DMS114 treated with DMSO at 0.1 percent for 48 hours (cell line): ENCODE measurements at regions not wholly inside any gene's neighbourhood (a gene's known extent, or its start where the extent isn't known, plus 50 kb on each side); places are given as distances from the start of the nearest gene placed in this dataset.
"Not testable (repeated sequence)": the region's sequence is repeated elsewhere in the genome, so short reads cannot be mapped to it uniquely, and the experiment has no call there.

Experiments used
- DNase-seq: peaks from one replicate; lab custom pipeline; 2025; ENCODE audit not compliant: unreplicated experiment; lab: John Stamatoyannopoulos, UW

DNA sequence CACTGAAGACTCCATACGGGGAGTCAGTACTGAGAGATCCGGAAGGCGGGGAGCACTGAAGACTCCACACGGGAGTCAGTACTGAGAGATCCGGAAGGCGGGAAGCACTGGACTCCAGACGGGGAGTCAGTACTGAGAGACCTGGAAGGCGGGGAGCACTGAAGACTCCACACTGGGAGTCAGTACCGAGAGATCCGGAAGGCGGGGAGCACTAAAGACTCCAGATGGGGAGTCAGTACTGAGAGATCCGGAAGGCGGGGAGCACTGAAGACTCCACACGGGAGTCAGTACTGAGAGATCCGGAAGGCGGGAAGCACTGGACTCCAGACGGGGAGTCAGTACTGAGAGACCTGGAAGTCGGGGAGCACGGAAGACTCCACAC lies 77.2 kb downstream of the DLL1 start:
- DNase-seq, result not testable (repeated sequence)

DNA sequence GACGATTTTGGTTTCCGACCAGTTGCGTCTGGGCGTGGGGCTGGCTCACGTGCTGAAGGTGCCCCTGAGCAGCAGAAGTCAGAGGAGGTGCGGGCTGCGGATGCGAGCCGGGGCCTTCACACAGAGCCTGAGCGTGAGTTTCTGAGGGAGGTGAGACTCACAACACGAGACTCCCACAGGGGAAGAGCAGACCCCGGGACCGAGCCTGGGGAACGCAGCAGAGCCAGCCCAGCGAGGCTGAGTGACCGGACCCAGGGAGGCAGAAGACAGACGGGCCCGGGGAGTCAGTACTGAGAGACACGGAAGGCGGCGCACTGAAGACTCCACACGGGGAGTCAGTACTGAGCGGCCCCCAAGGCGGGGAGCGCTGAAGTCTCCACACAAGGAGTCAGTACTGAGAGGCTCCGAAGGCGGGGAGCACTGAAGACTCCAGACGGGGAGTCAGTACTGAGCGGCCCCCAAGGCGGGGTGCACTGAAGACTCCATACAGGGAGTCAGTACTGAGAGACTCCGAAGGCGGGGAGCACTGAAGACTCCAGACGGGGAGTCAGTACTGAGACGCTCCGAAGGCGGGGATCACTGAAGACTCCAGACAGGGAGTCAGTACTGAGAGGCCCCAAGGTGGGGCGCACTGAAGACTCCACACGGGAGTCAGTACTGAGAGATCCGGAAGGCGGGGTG lies 77.8 kb downstream of the DLL1 start:
- no peak for DNase-seq

DNA sequence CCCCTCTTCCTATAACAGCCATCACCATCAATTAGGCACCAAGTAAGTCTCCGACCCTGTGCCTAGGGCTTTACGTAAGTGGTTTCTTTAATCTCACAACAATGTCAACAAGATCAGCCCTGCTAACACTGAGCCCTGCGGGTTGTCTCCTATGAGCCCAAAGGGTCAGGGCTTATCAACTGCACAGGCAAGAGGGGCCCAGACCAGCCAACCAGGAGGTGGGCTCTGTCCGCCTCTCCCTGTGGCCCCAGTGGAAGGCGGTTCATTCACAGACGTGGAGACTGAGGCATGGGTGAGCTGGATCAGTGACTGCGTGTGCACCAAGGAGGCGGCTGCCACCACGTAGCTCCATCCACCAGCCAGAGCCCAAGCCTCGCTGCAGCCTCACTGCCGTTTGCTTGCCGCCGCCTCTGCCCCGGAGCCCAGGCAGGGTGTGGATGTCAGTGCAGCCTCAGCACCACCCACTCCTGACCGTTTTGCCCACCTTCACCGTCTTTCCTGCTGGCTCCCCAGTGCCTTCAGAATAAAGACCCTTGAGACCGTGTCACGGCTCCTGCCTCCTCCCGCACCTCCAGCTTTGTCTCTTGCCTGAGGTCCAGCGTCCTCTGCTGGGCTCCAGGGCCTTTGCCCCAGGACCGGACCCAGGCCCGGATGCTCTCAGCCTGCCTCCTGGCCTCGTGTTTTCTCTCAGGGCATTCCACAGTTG lies 78.7 kb downstream of the DLL1 start:
- DNase-seq, result no peak

DNA sequence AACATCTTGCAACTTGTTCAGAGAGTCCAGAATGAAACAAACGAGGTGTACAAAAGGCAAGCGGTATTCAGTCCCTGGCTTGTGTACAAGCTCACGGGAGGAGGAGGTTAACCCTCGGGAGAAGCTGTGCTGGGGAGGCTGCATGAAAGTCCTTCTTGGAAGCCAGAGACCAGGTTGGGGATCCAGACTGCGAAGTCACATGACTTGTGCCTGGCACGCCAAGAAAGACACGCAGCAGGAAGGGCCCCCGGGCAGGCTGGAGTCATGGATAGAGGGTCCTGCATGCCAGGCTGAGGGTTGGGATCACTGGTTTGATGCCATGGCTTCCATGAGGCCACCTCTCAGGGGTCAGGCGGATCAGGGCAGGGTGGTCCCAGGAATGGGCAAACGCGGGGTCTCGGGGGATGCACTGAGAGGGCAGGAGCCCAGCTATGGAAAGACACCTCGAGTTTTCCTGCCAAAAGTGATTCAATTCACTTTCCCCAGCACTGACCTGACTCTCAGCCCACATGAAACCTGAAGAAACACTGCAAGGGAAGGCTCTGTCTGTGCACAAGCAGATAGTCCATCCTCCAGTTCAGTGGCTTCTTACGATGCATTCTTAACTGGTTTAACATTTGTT lies 79.4 kb downstream of the DLL1 start:
- no peak for DNase-seq

DNA sequence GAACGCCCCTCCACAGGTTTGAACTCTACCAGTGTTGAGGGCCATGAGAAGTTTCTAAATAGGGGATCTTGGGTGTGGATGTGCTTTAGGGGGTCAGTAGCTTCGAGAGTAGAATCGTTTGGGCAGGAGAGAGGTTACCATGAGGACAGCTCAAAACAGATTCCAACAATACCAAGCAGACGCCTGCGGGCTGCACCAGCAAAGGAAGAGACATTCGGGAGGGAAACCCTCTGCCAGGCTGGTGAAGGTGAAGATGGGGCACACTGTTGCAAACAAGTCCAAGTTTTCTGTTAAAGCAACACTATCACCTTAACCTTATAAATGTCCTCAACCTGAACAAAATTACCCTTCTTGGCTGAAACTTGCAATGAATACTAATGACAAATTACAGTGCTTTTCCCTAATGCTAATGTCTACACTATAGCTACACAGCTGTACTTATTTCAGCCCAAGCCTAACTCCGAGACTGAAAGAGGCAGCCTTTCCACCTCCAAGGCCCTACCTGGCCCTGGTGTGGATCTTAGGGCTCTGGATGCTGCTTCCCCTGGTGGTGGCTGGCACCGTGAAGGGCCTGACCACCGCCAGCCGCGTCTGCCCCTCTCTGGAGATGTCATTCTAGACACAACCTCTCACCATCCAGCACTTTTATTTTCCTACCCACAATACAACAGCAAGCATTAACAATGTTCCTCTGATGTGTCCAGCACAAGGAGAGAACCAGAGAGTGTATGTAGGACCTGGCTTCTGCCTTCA lies 80.1 kb downstream of the DLL1 start:
- no peak for DNase-seq

DNA sequence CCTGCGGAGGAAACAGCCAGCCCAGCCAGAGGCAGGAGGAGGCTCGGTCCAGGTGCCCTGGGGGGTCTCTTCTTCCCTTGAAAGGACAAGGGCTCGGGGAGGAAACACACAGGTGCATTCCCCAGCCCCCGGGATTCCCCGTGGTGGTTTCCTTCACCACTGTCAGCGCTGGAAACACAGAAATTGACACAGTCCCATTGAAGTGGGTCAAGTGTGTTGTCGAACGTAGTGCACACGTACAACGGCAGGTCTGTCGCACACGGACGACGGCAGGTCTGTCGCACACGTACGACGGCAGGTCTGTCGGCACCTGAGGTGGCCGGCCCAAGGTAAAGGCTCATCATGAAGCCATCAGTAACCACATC lies 80.9 kb downstream of the DLL1 start:
- DNase-seq, result no peak

DNA sequence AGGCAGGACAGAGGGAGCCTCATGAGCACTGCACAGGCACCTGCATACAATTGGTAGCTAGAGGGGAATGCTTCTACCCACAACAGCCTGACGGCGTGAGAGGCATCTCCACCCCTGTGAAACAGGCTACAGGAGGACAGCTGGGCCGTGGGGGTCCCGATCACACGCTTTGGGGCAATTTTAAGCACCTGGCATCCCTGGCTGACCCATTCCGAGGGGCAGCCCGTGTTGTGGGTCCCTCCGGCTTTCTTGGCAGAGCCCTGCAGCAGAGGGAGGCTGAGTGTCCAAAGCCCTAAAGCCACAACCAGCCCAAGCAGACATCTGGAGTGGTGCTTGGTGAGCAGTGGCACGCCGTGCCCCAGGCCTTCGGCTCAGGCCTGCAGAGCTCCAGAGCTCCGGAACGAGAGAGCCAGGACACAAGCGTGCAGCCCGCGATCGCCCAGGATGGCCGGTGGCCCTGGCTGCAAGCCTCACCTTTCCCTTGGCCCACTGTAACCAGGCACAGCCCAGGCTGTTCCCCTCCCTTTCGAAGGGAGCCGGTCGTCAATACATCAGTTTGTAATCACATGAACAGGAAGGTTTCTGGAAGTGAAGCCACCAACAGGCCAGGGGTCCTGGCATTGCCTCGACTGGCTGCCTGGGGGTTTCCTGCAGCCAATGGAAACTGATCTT lies 81.4 kb downstream of the DLL1 start:
- no peak for DNase-seq

DNA sequence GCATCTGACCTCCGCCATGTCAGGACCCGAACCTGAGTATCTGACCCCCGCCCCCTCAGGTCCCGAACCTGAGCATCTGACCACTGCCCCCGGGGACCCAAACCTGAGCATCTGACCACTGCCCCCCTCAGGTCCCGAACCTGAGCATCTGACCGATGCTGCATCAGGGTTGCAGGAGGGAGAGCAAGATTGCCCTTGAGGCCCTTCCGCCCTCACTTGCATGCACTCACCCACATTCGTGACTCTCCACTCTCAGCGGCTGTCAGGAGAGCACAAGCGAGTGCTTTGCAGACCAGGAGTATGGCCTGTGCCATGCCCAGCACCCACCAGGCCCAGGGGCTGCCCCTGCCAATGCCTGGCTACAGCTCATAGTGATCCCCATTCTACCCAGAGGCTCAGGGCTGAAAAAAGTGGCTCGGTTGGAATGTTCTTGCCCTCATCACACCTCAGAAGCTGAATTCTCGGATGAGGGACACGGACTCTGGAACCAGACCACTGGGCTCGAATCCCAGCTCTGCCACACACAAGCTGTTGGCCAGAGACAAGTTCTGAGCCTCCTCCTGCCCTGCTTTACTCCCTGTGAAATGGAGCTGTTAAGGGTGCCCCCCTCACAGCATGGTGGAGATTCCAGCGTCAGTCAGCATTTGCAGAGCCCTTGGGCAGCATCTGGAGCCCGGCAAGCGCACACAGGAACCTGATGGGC lies 82.1 kb downstream of the DLL1 start:
- no peak for DNase-seq

DNA sequence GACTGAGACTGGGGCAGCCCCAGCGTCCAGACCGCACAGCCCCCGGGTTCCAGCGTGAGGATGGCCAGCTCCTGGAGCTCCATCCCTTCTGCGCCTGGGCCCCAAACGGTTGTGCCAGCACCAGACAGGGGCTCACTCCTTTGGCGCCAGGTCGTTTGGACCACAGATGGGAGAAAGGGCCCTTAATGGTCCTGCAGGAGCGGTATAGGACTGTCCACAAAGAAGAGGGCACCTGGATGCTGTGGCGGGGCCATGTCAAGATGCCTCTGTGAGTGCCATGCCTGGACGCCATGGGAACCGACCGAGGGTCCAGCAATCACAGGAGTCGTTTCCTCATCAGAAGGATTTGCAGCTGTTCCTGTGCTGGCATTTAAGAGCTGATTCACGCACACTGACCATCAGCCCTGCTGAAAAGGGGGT lies 82.7 kb downstream of the DLL1 start:
- DNase-seq, result no peak

DNA sequence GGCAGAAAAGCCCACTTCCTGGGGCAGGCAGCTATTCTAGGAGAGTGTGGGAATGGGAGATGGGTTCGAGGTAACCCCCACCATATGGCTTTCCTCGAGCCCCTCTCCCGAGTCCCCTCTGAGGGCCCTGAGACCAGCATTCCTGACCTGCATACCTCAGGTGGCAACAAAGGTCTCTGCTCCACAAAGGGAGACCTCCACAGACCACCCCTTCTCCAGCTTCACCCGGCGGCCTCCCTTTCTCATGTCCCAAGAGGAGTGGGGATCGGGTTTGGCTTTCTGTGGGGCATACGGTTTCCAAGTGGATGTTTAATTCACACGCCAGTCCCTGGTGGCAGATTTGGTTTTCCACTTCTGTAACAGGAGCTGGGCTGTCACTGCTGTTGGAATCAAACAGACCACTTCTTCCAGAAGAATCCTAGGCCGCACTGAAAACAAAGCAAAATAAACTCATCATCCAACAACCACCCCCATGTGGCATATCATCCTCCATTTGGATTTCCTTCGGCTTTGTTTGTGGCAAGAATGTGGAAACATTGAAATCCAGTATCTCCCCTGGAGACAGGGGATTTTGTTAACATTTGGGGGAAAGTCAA lies 83.2 kb downstream of the DLL1 start:
- DNase-seq, result no peak

DNA sequence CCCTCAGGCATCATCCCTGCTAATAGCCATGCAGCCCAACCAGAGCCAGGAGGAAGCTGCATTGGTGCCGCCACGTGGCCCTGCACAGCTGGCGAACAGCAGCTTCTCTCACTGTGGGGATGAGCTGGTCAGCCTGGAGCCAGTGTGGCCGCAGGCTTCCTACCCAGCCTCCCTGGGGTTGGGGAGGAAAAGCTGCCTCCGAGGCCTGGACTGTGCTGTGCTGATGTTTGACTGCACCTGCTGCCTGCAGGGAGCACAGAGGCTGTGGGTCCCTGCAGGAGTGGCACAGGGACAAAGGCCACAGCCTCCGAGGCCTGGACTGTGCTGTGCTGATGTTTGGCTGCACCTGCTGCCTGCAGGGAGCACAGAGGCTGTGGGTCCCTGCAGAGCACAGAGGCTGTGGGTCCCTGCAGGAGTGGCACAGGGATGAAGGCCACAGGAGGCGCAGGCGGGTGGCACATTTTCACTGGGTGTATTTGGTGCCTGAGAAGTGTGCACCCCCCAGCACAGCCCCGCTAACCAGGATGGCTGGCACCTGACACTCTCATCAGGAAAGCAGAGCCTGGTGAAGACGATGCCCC lies 83.9 kb downstream of the DLL1 start:
- no peak for DNase-seq

DNA sequence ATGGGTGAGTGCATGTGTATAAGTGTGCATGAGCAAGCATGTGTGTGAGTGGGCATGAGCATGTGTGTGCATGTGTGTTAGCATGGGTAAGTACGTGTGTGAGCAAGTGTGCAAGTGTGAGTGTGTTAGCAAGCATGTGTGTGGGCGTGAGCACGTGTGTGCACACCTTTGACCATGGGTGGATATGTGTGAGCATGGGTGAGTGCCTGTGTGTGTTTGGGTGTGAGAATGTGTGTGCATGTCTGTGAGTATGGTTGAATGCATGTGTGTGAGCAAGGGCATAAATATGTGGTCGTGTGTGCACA lies 84.6 kb downstream of the DLL1 start:
- DNase-seq, result no peak

DNA sequence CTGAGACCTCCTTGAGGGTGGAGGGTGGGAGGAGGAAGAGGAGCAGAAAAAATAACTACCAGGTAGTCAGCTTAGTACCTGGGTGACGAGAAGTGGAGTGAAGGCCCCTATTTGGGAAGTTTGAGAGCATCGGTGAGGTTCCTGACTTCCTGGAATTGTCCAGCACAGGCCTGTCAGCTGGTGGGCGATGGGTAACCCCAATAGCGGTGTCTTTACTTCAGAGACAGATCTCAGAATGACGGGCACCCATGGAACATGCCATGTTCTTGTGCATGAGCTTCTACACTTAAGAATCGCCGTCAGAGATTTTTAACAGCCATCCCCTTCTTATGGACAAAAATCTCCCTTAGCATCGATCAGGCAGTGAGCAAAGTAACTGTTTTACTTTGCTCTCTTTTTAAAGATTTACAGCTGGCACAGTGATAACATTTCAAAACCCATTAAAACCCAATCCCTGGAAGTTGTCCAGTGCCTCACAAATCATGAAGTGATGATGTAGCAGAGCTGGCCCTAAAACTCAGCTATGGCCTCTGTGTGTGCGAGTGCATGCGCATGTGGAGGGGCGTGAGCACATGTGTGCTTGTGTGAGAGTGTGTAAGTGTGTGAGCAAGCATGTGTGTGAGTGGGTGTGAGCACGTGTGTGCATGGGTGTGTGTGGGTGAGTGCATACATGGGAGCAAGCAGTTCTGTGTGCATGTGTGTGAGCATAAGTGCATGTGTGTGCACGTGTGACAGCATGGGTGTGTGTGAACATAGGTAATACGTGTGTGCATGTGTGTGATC lies 85.2 kb downstream of the DLL1 start:
- DNase-seq, result no peak

DNA sequence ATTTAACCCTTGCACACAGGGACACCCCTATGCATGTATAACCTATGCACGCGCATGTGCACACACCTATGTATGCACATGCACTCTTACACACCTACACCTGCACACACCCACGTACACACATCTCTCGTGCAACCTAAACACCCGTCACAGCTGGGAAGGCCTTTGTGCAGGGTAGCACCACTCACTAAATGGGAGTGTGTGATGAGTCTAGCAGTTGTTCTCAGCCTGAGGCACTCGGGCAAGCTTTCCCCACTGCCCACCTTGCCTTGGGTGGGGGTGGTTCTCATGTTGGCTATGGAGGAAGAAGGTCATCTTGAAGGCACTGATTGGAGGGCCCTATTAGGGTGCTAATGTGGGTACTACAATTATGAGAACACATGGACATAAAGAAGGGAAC lies 85.8 kb downstream of the DLL1 start:
- no peak for DNase-seq

DNA sequence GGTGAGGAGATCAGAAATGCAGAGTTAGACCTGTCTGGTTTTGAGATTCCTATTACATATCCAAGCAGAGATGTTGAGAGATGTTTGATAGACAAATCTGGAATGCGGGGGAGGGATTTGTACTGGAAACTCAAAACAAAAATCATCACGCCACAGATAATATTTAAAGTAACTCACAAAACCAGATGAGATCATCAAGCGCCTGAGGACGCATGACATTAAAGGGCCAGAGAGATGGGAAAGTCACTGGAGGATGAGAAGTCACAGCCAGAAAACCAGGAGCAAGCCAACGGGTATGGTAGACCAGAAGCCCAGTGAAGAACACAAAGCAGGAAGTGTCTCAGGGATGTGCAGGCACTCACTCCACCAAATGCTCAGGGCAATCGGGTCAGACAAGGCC lies 87.7 kb downstream of the DLL1 start:
- DNase-seq, result no peak

DNA sequence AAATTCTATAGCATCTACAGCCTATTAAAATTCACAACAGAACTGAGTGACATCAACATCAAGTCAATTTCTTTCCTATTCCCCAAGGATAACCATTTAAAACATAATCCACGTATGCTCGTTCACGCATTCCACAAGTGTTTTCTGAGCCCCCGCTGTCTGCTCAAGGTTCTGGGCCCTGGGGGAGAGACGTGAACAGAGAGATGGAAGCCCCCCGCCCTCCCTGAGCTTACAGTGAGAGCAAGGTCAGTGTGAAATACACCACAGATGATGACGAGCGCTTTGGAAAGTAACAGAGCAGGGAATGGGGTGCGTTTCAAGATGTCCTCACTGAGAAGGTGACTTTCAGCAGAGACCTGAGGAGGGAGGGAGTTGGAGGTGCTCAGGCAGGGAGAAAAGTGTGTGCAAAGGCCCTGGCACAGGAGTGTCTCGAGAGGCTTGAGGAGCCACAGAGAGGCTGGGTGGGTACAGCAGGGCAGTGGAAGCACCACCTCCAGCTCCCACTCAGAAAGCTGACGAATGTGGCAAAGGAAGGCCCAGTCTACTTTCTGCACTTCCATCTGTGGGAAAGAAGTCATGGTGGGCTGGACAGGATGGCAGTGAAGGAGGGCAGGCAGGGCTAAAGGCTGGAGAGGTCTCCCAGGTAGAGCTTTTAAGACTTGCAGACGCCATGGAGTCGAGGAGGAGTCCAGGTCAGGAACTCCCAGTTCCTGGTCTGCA lies 88.3 kb downstream of the DLL1 start:
- no peak for DNase-seq

DNA sequence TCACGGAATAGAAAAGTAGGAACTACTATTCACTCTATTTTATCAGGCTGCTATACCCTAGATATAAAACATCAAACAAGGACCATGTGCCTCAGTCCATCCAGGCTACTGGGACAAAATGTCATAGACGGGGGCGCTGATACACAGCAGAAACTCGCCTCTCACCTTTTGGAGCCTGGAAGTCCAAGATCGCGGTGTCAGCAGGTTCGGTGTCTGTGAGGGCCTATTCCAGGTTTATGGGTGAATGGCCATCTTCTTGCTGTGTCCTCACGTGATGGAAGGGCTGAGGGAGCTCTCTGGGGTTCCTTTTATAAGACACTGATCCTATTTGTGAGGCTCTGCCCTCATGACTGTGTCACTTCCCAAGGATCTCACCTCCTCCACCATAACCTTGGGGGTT lies 89.5 kb downstream of the DLL1 start:
- DNase-seq, result no peak

DNA sequence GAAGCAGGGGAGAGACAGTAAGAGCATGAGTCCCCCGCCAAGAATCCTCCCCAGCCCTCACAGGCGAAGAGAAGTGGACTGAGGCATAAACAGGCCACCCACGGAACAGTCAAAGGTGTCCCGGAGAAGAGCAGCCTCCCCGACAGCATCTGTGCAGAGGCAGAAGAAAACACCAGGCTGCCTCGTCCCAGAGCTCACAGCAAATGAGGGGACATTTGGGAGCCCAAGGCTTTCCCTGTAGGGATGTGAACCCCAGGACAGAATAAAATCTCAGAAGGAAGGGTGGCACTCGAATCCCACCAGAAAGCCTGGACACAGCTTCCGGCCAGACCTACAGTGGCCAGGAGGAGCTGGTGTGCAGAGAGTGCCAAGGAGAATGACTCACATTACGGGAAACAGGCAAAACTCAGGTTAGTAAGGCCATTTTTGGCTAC lies 90.4 kb downstream of the DLL1 start:
- no peak for DNase-seq

DNA sequence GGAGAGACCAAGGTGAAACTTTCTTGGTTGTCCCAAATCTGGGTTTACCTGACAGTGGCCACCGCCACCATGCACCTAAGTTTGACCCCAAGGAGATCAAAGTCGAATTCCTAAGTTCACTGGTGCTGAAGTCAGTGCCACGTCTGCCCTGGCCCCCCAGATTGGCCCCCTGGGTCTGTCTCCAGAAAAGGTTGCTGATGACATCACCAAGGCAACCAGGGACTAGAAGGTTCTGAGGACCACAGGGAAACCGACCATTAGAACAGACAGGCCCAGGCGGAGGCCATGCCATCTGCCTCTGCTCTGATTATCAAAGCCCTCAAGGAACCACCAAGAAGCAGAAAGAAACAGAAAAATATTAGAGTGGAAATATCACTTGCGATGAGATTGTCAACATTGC lies 91.2 kb downstream of the DLL1 start:
- DNase-seq, result no peak
